Neural crest cell (in vitro differentiated cells): ENCODE measurements at regions not wholly inside any gene's neighbourhood (a gene's known extent, or its start where the extent isn't known, plus 50 kb on each side); places are given as distances from the start of the nearest gene placed in this dataset.
A peak's percentile ranks its signal among the peaks of the same experiment; 100 is the strongest.

Experiments
- DNase-seq: peaks from one replicate; pipeline ENCODE4 v3.0.0; 2021; ENCODE audit warnings: low read depth, mixed read lengths, low spot score
- H3K27ac Mint-ChIP-seq: one replicate; pipeline ENCODE4 v1.8.0; 2021; ENCODE audit warnings: mild to moderate bottlenecking, mixed read lengths; ENCODE audit not compliant: unreplicated experiment
- H3K27me3 Mint-ChIP-seq: 2 replicates; pipeline ENCODE4 v1.8.0; 2021; ENCODE audit warnings: low read depth, mild to moderate bottlenecking, mixed read lengths
- H3K36me3 Mint-ChIP-seq: 2 replicates; pipeline ENCODE4 v1.8.0; 2021; ENCODE audit warnings: low read depth, mild to moderate bottlenecking, mixed read lengths
- H3K4me1 Mint-ChIP-seq: 2 replicates; pipeline ENCODE4 v1.8.0; 2021; ENCODE audit warnings: mixed read lengths
- H3K4me3 Mint-ChIP-seq: one replicate; pipeline ENCODE4 v1.8.0; 2021; ENCODE audit warnings: mild to moderate bottlenecking, mixed read lengths
- H3K9me3 Mint-ChIP-seq: 2 replicates; pipeline ENCODE4 v1.8.0; 2021; ENCODE audit warnings: mixed read lengths
- TF ChIP-seq, protein P1 (sequence below): fragments of 200-600 bp; sonication (generic); conservative IDR thresholded peaks from 2 replicates; pipeline ENCODE4 v1.5.0; 2021; ENCODE audit warnings: antibody characterized with exemption, mild to moderate bottlenecking

DNA sequence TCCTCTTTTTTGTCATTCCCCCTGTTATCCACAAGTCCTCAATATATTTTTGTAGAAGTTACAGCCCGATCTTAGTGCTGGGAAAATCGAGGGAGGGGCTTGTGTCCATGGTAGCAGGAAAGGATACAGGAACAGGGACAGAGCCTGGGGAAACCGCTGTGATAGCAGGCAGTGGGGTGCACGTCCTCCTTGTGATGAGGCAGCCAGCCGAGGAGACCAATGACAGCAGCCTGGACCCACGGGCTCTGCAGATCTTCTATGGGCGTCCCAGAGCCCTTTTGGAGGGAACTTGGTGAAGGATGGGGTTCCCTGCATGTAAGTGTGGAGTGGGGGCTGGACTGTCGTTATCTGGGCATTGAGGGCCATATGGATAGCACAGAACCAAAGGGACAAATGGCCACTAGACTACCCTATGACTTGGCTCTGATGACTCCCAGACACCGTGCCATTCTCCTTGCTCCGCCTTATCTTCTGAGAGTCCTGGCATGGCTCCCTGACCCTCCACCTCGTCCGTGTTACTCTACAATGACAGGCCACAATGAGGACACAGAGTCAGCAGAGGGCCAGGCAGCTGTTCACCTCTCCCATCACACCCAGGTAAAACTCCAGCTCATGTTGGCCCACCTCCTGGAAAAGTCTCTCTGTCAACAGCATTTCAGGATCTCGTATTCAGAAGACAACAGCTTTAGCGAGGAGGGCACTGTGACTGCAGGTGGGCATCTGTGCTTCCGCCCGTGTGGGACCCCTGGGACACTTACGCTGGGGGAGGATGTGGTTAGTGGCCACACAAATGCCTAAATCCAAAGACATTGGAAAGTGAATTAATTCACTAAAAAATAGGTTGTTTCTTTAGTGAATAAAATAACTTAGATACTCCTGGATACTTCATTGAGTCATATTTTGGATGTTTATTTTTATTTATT is 100.1 kb downstream of the VAPA start:
- Mint-ChIP-seq H3K4me1 (peaks cover 4% of the 10 kb centered on the region), H3K27ac (no peak overlapping the region), H3K36me3 (no peaks in the 10 kb centered on the region), H3K27me3 (no peaks in the 10 kb centered on the region), H3K9me3 (no peaks in the 10 kb centered on the region), H3K4me3 (no peak overlapping the region)
- DNase-seq: no peak
- TF ChIP-seq, protein P1, sequence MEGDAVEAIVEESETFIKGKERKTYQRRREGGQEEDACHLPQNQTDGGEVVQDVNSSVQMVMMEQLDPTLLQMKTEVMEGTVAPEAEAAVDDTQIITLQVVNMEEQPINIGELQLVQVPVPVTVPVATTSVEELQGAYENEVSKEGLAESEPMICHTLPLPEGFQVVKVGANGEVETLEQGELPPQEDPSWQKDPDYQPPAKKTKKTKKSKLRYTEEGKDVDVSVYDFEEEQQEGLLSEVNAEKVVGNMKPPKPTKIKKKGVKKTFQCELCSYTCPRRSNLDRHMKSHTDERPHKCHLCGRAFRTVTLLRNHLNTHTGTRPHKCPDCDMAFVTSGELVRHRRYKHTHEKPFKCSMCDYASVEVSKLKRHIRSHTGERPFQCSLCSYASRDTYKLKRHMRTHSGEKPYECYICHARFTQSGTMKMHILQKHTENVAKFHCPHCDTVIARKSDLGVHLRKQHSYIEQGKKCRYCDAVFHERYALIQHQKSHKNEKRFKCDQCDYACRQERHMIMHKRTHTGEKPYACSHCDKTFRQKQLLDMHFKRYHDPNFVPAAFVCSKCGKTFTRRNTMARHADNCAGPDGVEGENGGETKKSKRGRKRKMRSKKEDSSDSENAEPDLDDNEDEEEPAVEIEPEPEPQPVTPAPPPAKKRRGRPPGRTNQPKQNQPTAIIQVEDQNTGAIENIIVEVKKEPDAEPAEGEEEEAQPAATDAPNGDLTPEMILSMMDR: no peak

GRCh38 chr18:10015288-10015701 is 101.5 kb downstream of the VAPA start:
- Mint-ChIP-seq H3K27ac (peak overlapping the region; percentile 9), H3K27me3 (no peaks in the 10 kb centered on the region), H3K4me3 (no peak overlapping the region), H3K9me3 (no peaks in the 10 kb centered on the region), H3K36me3 (no peaks in the 10 kb centered on the region), H3K4me1 (peaks cover 4% of the 10 kb centered on the region)
- TF ChIP-seq, protein P1: no peak
- DNase-seq: no peak

GRCh38 chr18:10015941-10016819 is 102.4 kb downstream of the VAPA start:
- no peaks in the 10 kb centered on the region for H3K27me3 Mint-ChIP-seq
- peaks cover 4% of the 10 kb centered on the region for H3K4me1 Mint-ChIP-seq
- H3K4me3 Mint-ChIP-seq: no peak overlapping the region
- H3K36me3 Mint-ChIP-seq: no peaks in the 10 kb centered on the region
- DNase-seq: no peak
- no peaks in the 10 kb centered on the region for H3K9me3 Mint-ChIP-seq
- TF ChIP-seq, protein P1: no peak
- peak overlapping the region; percentile 57 for H3K27ac Mint-ChIP-seq

GRCh38 chr18:10017043-10017442 is 103.2 kb downstream of the VAPA start:
- Mint-ChIP-seq H3K27ac (no peak overlapping the region), H3K4me3 (no peak overlapping the region), H3K4me1 (peaks cover 4% of the 10 kb centered on the region), H3K9me3 (peaks cover under 1% of the 10 kb centered on the region), H3K36me3 (peaks cover under 1% of the 10 kb centered on the region), H3K27me3 (no peaks in the 10 kb centered on the region)
- DNase-seq: no peak
- TF ChIP-seq, protein P1: no peak

- no peak for DNase-seq
- TF ChIP-seq, protein P1: no peak
- Mint-ChIP-seq H3K9me3 (peaks cover 3% of the 10 kb centered on the region), H3K4me1 (peaks cover 4% of the 10 kb centered on the region), H3K4me3 (no peak overlapping the region), H3K27me3 (no peaks in the 10 kb centered on the region), H3K36me3 (peaks cover 2% of the 10 kb centered on the region), H3K27ac (no peak overlapping the region)
Observed at GRCh38 chr18:10018289-10018688, 104.5 kb downstream of the VAPA start.
